PFSK-1 (cell line): ENCODE measurements at regions not wholly inside any gene's neighbourhood (a gene's known extent, or its start where the extent isn't known, plus 50 kb on each side); places are given as distances from the start of the nearest gene placed in this dataset.

ENCODE experiments used
- POLR2AphosphoS5 ChIP-seq: IDR thresholded peaks from 2 replicates; pipeline ENCODE4 v1.6.1; 2012; ENCODE audit warnings: low read depth, mild to moderate bottlenecking, control low read depth, low read length, moderate library complexity
- TAF1 ChIP-seq: IDR thresholded peaks from 2 replicates; pipeline ENCODE4 v1.6.1; 2012; ENCODE audit warnings: low read length, control low read depth, borderline replicate concordance; ENCODE audit not compliant: insufficient read depth
- TF ChIP-seq, protein P1 (sequence below), 2 experiments: IDR thresholded peaks; 2 replicates each; pipeline versions ENCODE4 v1.6.1 to v1.8.0; 2011 to 2012; ENCODE audit warnings: low read depth in 2 of 2, low read length in 2 of 2, control low read depth in 1 of 2, inconsistent platforms in 1 of 2, mild to moderate bottlenecking in 1 of 2, moderate library complexity in 1 of 2; ENCODE audit not compliant: insufficient read depth in 1 of 2

DNA sequence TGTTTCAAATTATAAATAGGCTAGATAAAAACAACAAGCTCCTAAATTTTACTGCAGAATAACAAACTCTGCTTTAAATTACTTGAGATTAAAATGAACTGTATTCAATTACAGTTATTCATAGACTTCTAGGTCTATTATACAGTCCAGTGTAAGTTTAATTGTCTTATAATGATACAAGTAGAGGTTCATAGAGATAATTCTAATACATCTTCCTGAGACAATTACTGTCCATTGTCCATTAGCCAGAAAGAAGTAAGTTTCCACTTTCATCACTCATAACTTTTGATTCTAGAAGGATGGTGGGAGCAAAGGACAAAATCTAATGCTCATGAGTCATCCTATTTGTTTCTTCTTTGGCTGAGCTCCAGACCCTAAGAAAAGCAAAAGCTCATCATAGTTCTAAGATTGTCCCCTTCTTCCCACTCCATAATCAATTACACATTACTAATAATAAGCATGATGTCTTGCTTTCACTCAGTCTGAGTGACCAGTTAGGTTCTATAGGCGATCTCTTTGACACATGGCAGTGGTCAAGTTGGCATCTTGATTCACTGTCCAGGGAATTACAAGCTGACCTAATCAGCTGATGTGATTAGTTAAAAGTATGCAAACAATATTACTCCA is 502.5 kb upstream of the IZUMO3 start:
- TF ChIP-seq TAF1 (no peak), POLR2AphosphoS5 (no peak)
- TF ChIP-seq, protein P1, sequence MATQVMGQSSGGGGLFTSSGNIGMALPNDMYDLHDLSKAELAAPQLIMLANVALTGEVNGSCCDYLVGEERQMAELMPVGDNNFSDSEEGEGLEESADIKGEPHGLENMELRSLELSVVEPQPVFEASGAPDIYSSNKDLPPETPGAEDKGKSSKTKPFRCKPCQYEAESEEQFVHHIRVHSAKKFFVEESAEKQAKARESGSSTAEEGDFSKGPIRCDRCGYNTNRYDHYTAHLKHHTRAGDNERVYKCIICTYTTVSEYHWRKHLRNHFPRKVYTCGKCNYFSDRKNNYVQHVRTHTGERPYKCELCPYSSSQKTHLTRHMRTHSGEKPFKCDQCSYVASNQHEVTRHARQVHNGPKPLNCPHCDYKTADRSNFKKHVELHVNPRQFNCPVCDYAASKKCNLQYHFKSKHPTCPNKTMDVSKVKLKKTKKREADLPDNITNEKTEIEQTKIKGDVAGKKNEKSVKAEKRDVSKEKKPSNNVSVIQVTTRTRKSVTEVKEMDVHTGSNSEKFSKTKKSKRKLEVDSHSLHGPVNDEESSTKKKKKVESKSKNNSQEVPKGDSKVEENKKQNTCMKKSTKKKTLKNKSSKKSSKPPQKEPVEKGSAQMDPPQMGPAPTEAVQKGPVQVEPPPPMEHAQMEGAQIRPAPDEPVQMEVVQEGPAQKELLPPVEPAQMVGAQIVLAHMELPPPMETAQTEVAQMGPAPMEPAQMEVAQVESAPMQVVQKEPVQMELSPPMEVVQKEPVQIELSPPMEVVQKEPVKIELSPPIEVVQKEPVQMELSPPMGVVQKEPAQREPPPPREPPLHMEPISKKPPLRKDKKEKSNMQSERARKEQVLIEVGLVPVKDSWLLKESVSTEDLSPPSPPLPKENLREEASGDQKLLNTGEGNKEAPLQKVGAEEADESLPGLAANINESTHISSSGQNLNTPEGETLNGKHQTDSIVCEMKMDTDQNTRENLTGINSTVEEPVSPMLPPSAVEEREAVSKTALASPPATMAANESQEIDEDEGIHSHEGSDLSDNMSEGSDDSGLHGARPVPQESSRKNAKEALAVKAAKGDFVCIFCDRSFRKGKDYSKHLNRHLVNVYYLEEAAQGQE (IDR thresholded peaks at IDR 0.05; ENCODE audit: insufficient read depth in 1 of 2, low read depth in 2 of 2, low read length in 2 of 2): no peak
